COLO668 (cell line): ENCODE measurements at regions not wholly inside any gene's neighbourhood (a gene's known extent, or its start where the extent isn't known, plus 50 kb on each side); places are given as distances from the start of the nearest gene placed in this dataset.
"Not testable (repeated sequence)": the region's sequence is repeated elsewhere in the genome, so short reads cannot be mapped to it uniquely, and the experiment has no call there.

ENCODE experiments used
- DNase-seq: peaks from one replicate; lab custom pipeline; 2025; ENCODE audit not compliant: unreplicated experiment; lab: John Stamatoyannopoulos, UW

DNA sequence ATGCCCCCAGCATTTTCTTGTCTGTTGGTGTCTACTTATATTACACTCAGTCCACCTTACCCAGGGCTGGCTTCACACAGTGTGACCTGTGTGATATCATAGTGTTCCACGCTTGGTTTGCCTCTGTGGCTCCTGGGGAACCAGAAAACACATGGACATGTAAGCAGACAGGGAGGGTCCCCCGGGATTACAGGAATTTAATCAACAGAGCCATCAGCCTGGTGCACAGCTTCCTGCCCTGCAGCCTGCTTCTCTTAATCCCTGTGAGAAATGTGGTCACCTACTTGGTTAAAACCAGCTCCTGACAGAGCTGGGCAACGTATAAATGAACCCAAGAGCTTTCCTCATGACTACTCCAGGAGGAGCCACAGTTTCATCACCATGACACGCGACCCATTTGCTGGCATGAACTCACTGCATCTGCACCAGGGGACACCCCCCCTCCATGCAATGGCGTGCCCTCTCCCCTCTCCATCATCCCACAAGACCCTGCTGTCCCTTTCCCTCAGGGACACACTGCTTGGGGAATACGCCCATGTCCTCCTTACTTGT is 152.1 kb downstream of the UQCRFS1 start:
- DNase-seq = no peak

GRCh38 chr19:29056535-29056934 is 156.4 kb downstream of the UQCRFS1 start:
- DNase-seq = no peak

DNA sequence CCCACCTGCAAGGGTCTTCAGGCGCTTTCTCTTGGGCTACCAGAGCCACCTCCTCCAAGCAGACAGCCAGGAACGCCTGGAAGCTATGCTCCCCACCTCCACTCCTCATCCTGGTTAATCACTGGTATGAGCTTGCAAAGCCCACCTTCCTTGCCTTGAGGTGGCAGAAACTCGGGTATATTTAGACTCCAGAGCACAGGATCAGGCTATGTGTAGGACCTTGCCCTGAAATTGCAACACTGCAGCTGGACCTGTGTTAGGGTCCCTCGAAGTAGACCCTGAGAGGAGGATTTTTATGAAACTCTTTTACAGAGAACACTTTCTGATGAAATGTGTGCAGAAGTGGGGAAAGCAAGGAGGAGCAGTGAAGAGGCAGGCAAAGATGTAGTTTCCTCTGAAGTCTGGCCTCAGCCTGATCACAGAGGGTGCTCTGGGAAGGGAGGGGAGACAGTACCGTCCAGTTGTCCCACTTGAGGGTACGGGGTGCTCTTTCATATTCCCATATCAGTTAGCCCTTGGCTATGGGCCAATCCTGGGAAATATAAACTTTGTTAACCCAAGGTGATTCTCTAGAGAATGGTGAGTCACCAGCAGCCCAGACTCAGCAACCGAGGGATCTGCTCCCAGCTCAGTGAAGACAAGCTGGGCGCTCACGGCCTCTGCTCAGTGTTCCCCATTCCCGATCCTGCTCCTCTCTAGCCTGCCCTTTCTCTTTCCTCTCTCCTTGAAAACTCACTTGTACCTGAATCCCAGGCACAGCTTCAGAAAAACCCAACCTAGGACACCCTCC is 157.9 kb downstream of the UQCRFS1 start:
- peak; percentile 10 for DNase-seq

DNA sequence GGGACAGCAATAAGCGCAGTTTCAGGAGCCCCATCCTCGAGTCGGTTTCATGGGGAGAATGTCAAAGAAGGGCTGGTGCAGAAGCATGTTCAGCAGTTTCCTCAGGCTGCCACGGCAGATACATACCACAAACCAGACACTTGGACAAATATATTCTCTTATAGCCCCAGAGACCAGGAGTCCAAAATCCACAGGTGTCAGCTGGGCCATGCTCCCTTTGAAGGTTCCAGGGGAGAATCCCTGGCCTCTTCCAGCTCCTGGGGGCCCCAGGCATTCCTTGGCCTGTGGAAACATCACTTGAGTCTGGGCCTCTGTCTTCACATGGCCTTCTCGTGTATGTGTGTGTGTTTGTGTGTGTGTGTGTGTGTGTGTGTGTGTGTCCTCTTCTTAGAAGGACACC is 164.1 kb downstream of the UQCRFS1 start:
- DNase-seq = no peak

GRCh38 chr19:29045679-29046254 is 167.2 kb downstream of the UQCRFS1 start:
- no peak for DNase-seq

DNA sequence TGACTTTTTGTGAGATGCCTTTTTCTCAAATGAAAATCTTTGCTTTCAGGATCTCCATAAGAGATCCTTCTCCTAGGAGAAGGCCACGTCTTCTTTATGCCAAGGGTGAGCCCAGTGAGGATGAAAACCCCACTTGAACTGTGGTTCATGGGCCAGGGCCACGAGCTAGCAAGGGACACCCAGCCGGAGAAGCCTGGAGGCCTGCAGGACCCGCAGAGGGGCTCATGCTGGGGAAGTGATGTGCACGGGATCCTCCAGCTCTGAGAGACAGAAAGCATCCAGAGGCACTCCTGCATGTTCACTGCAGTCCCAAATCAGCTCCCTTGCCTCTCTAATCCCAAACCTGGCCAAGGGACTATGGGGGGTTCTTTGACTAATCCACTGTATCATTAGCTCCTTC is 168.9 kb downstream of the UQCRFS1 start:
- DNase-seq = no peak

DNA sequence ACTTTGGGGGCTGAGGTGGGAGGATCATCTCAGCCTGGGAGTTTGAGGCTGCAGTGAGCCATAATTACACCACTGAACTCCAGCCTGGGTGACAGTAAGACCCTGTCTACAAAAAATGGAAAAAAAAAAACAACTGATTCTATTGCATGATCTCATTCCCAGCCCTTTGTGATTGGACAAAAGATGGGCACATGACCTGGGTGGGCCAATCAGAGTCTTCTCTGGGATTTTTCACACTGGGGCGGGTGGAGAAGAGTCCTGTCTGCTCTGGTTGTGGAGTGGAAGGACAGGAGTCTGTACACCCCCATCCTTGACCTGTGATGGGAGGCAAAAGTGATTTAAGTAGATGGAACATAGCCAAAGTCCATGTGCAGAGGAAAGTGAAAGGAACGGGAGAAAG is 170.5 kb downstream of the UQCRFS1 start:
- DNase-seq = no peak

DNA sequence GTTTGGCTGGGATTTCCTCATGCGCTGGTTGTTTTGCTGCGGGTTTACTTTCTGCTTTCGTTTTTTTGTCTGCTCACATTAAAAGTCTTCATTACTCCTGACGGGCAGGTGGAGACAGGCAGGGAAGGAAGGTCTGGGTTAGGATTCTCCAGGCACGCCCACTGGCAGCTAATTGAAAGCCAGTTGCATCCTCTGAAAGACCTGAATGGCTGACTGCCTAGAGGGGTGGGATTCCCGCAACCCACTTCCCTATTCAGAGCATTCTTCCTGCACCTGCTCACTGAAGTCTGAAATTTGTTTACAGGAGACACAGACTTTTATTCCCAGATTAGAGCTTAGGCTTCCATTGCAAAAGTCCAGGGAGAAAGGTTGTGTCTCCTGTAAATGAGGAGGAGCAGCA is 172.0 kb downstream of the UQCRFS1 start:
- peak; percentile 71 for DNase-seq

- no peak for DNase-seq
These were observed 172.7 kb downstream of the UQCRFS1 start for GRCh38 chr19:29040292-29040691.

- DNase-seq = not testable (repeated sequence)
These were observed 173.9 kb downstream of the UQCRFS1 start for GRCh38 chr19:29039036-29039435.

DNA sequence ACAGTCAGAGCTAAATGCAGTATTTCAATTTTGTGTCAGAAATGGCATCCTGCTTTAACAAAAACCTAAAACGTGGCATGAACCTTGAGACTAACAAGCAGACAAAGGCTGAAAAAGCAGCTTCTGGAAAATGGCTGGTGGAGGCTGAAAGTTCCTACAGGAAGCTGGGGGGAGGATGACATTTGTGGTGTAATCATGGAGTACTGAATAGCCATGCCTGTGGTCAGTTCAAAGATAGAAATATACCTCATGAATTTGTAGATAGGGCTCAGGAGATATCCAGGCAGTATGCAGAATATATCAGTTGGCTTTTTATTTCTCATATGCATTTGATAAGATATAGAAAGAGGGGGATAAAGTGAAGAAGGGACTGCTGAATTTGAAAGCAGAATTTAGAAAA is 181.7 kb downstream of the UQCRFS1 start:
- no peak for DNase-seq

DNA sequence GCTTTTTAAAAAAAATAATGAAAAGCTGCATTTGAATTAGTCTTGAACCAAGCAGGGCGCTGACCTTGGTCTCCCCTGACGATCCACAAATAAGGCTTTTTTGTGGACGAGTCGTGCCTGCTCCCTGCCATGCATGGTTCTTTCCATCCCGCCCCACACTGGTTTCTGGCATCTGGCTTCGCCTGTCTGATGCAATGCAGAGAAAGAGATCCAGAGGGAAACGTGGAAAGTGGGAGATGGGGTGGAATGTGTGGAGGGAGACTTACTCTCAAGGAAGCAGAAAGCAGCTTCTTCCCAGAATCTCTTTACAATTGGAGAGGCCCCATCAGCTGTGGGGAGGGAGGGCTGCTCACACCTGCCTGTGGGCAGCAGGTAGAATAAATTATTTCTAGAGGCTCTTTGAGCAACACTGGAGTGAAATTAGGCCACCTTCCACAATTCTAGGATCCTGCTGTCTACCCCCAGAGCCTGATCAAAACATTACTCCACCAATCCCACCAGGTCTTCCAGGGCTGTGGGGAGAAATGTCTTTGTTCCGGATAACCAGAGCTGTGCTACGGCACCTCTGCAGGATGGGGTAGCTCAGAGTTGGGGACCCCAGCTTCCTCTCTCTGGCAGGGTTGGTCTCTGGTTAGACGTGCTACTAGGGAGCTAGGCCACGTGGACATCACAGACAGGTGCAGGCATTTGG is 183.5 kb downstream of the UQCRFS1 start:
- DNase-seq = no peak

DNA sequence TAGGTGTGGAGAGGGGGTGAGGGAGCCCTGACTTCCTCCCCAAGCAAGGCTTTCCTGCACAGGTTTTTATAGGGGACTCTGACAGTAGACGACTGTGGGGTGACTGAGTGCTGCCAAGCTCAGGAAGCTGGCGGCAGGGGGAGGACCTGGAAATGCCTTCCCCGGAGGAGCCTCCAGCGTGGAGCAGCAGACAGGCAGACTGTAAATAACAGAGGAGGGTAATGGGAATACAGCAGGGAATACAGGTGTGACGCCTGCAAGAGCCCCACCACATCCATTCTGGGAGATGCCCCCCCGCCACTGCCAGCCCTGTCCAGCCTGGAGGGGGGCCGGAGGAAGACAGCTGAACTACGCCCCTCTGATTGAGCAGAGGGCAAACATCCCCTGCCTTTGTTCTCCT is 190.4 kb downstream of the UQCRFS1 start:
- no peak for DNase-seq

GRCh38 chr19:29022165-29022564 is 190.8 kb downstream of the UQCRFS1 start:
- DNase-seq = no peak

DNA sequence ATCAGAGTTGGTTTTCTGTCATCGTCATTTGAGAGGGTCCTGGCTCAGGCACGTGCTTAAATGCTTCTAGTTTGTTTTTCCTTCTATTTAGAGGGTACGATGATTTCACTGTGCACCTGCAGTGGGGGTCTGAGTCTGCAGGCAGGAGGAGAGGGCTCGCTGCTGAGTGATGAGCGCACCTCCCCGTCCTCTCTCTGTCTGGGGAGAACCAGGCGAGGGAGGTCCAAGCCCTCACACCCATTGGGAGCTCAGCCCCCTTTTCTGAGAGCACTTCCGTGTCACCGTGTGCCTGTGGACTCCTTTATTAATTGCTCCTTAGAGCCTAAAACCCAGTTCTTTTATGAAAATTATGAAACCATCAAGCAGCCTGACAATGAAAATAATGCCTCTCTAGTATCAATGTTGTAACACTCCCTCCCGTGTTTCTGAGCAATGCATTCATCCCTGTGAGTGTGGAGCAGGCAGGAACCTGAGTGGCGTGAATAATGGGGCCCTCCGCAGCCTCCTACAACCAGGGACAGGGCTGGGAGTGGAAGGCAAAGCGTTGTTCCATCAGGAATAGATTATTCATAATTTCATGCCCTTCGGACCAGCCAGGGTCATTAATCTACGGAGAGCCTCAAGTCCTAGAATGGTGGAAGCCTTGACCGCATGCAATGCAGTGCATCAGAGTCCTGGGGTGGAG is 191.6 kb downstream of the UQCRFS1 start:
- no peak for DNase-seq

GRCh38 chr19:29019403-29019802 is 193.5 kb downstream of the UQCRFS1 start:
- DNase-seq = no peak

DNA sequence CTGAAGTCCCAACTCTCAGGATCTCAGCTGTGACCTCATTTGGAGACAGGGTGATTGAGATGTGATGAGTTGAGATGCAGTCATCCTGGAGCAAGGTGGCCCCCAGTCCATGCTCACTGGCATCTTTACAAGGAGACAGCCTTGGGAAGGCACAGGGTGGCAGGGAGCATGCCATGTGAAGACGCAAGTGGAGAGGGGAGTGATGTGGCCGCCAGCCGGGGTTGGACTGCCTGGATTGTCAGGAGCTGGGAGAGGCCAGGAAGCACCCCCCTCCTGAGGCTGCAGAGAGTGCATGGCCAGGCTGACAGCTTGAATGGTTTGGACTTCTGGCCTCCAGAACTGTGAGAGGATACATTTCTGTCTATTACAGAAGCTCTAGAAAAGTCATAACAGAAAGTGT is 194.4 kb downstream of the UQCRFS1 start:
- DNase-seq = no peak

DNA sequence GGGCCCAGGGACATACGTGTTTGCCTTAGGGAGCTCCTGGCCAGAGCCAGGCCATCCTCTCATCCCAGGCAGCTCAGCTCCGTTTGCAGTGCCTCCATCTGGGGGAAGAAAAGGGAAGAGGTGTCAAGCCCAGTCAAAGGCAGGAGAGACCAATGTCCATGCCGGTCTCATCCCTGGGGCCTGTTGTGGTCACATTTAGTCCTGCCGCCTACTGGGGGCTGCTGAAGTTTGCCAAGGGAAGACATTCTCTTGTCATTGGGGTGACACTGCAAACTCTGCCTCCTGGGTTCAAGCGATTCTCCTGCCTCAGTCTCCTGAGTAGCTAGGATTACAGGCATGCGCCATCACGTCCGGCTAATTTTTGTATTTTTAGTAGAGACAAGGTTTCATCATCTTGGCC is 195.2 kb downstream of the UQCRFS1 start:
- DNase-seq = no peak

GRCh38 chr19:29016926-29017760 is 195.8 kb downstream of the UQCRFS1 start:
- DNase-seq = no peak

GRCh38 chr19:29016353-29016752 is 196.6 kb downstream of the UQCRFS1 start:
- no peak for DNase-seq

- no peak for DNase-seq
These were observed 197.4 kb downstream of the UQCRFS1 start for GRCh38 chr19:29015569-29015968.
